Activated CD4-positive, alpha-beta T cell treated with anti-CD3 and anti-CD28 coated beads for 48 hours (primary cell): ENCODE measurements at regions not wholly inside any gene's neighbourhood (a gene's known extent, or its start where the extent isn't known, plus 50 kb on each side); places are given as distances from the start of the nearest gene placed in this dataset.
"Not testable (repeated sequence)": the region's sequence is repeated elsewhere in the genome, so short reads cannot be mapped to it uniquely, and the experiment has no call there.

Experiments used
- DNase-seq: peaks from one replicate; pipeline ENCODE4 v3.0.0-alpha.2; 2020

DNA sequence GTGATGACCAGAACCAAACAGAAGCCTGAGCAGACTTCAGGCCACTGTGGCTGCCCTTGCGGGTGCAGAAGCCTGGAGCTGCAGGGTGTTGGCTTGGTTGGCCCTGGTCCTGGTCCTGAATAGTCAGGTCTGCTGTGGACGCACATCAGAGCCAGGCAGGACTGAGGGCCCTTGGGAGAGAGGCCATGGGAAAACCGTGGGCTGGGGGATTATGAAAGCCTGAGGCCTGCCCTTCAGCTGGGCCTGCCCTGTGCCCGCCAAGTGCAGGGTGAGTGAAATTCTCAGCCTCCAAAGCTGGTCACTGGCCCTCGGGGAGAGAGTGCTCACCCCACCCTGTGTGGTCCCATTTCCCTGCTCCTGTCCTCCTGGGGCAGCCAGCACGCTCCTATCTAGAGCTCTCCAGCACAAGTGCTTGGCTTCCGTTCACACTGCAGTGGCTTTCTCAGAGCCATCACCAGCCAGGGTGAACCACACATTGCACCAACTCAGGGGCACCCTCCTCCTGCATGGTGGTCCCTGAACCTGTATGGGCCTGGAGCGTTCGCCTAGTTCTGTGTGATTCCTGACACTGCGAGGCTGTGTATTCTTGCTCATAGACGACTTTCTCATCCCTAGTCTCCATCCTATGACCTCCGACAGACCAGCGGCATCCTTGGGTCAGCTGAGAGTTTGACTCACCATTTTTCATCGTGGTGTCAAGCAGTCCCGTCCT lies 146.1 kb downstream of the TTLL2 start:
- DNase-seq = no peak

DNA sequence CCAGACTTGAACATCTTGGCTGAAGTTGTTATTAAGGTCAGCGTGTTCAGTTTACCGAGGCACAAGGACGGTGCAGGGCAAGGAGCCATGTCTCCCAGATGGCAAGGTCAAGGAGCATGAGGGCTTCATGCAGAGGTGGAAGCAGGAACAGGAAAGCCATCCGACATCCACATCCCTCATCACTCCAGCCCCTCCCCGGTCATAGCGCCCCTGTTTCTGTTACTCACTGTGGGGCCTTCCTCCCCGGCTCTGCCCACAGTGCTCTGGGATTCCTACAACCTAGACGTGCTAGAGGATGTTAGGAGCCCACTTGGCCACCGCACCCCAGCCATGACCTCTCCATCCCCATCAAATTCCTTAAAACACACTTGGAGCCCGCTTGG lies 146.7 kb downstream of the TTLL2 start:
- no peak for DNase-seq

GRCh38 chr6:167472148-167472547 lies 147.3 kb downstream of the TTLL2 start:
- DNase-seq = no peak

GRCh38 chr6:167472880-167473279 lies 148.0 kb downstream of the TTLL2 start:
- DNase-seq = no peak

DNA sequence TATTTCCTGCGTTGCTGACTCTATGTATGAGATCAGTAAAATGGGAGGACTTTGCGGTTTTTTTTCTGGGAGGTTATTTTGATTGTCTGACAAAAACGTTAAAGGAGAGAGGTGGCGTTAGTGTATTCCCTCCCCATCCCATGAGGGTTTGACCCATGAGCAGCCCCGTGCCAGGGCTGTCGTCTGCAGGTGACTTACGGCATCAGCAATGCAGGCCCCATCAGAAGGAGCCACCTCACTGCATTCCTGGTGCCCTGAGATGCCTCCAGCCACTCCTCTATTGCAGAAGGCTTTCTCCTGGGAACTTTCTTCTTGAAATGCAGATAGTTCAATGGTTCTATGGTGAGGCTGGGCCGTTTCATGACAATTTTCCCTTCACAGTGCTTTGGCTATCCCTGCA lies 149.3 kb downstream of the TTLL2 start:
- no peak for DNase-seq

GRCh38 chr6:167474725-167475124 lies 149.8 kb downstream of the TTLL2 start:
- DNase-seq = no peak

- no peak for DNase-seq
Measured at GRCh38 chr6:167475947-167476346, 151.1 kb downstream of the TTLL2 start.

DNA sequence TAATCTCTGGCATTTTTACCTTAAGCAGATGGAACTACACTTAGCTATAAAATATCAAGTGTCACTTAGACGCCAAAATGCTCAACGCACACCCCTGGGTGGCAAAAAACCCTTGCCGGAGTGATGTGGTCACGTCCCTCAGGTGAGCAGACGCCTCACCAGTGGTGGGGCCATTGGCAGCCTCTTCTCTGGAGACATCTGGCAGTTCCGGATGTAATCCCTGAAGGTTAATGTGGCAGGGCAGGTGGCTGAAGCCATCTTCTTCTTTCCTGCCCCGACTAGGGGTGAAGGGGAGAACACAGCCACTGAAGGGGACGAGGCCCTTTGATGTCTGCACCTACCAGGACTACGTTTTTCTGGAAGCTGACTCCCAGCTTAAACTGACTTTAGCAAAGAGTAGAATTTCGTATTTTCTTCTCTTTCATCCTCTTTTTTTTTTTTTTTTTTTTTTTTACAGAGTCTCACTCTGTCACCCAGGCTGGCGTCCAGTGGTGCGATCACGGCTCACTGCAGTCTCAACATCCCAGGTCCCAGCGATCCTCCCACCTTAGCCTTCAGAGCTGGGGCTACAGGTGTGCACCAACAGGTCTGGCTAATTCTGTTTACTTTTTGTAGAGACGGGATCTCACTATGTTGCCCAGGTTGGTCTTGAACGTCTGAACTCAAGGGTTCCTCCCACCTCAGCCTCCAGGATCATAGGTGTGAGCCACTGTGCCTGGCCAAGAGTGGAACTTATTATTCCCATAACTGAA lies 152.1 kb downstream of the TTLL2 start:
- no peak for DNase-seq

GRCh38 chr6:167477688-167478087 lies 152.8 kb downstream of the TTLL2 start:
- no peak for DNase-seq

GRCh38 chr6:167479301-167479700 lies 154.4 kb downstream of the TTLL2 start:
- no peak for DNase-seq

DNA sequence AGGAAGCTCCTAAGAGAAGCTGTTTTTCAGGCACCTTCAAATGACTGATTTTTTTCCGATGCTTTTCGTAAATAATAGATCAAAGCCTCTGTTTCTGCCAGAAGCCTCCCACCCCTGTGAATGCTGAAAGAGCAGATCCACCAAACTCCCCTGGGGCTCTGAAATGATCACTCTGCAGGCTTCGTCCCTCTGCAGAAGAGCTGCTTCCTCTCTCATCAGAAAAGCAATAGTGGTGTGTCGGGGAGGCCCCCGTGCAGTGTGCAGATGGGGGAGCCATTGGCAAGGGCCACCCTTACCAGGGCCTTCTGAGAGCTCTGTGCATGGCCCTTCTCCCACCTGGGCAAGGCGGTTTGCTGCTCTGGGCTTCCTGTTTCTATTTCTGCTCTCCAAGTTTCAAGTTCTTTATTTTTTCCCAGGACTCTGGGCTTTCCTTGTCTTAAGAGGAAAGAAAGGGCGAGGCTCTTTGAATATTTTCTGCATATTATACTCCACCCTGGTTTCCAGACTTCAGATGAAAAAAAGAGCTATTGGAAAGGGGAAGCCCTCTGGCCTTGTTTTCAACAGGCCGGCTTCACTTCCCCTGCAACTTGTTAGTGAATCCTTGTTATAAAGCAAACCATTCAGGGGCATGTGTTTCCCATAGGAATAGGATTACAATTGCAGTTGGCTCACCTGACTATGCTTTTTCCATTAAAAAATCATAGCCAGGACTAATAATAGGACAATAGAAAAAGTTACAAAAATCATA lies 155.2 kb downstream of the TTLL2 start:
- DNase-seq = no peak

DNA sequence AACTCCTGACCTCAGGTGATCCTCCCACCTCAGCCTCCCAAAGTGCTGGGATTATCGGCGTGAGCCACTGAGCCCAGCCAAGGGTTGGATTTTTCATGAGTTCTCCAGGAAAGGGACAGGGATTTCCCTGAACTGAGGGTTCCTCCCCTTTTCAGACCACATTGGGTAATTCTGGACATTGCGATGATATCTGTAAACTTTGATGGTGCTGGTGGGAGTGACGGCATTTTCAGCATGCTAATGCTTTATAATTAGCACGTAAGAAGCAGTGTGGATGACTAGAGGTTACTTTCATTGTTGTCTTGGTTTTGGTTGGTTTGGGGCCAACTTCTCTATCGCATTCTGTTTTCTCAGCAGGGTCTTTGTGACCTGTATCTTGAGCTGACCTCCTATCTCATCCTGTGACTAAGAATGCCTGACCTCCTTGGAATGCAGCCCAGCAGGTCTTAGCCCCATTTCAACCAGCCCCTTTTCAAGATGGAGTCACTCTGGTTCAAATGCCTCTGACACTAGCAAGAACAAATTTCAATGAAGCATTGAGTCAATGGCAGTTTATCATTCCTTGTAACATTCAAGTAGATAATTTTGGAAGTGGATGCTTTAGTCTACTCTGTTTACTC lies 156.5 kb downstream of the TTLL2 start:
- DNase-seq = no peak

DNA sequence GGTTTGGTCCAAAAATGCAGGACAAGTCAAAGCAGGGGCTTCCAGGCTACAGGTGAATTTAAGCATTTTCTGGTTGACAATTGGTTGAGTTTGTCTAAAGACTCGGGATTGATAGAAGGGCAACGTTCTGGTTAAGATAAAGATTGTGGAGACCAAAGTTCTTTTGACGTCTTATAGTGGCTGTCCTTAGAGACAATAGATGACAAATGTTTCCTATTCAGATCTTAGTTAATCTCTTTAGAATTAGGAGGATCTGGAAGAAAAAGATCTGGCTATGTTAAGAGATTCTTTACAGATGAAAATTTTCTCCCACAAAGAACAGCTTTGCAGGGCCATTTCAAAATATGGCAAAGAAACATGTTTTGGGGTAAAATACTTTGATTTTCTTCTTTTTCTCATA lies 157.9 kb downstream of the TTLL2 start:
- DNase-seq = not testable (repeated sequence)

- DNase-seq = no peak
Measured at GRCh38 chr6:167485186-167485978, 160.5 kb downstream of the TTLL2 start.

GRCh38 chr6:167487749-167488664 lies 163.1 kb downstream of the TTLL2 start:
- DNase-seq = no peak

DNA sequence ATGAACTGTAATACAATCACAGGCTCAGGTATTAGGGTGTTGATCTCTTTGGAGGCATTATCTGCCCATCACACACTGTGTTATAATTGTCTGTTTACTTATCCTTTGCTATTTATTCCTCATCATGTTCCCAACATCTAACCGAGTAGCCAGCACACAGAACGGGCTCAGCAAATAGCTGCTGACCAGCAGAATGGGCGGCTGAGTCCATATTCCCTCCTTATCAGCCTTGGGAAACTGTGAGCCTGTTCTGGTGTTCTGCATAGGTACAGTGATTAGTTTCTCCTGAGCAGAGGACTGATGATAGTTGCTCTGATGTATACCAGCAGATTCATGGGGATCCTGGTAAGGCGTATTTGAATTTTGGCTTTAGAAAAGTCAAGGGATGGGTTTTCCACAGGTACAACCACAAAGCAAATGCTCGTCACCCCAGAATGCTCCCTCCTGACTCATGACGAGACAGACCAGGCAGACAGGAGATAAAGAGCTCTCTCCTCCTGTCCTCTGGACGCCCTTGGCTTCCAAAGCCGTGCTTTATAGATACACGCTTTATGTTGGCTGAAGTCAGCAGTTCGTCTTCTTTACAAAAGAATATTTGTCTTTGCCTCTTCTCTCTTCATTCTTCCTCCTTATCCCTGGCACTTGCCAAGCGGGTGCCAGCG lies 166.7 kb downstream of the TTLL2 start:
- no peak for DNase-seq

DNA sequence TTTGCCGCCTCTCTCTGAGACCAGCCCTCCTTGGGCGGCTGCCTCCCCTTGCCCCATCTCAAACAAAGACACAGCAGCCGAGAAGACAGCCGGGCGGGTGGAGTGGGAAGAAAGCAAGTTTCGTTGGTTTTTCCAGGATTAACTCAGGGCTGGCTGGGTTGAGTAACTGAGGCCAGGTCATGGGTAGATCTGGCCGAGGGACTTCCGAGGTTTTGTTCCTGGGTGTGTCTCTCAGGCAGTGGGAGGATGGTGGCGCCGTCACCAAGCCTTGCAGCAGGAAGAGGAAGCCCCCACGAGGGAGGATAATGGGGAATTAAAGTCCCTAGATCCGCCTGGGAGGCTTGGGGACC lies 167.2 kb downstream of the TTLL2 start:
- DNase-seq = no peak

GRCh38 chr6:167493310-167493709 lies 168.4 kb downstream of the TTLL2 start:
- DNase-seq = no peak

- DNase-seq = no peak
Measured at GRCh38 chr6:167493976-167494697, 169.3 kb downstream of the TTLL2 start.

- DNase-seq = no peak
Measured at GRCh38 chr6:167494698-167495435, 170.0 kb downstream of the TTLL2 start.
